Mammary epithelial cell (primary cell): ENCODE measurements at regions not wholly inside any gene's neighbourhood (a gene's known extent, or its start where the extent isn't known, plus 50 kb on each side); places are given as distances from the start of the nearest gene placed in this dataset.

Source experiments
- CTCF ChIP-seq, 2 donors: IDR thresholded peaks in 1 of 2; conservative IDR thresholded peaks in 1 of 2; 2 replicates each; pipeline ENCODE4 v1.5.1; 2011 to 2012; ENCODE audit warnings: inconsistent platforms in 2 of 2, low read length in 2 of 2, mild to moderate bottlenecking in 2 of 2, control low read depth in 1 of 2, low read depth in 1 of 2; ENCODE audit not compliant: insufficient read depth in 1 of 2; ENCODE audit errors: extremely low read depth in 1 of 2
- EZH2 ChIP-seq: IDR thresholded peaks from 2 replicates; pipeline ENCODE4 v1.6.1; 2012; ENCODE audit warnings: low read length, inconsistent platforms, borderline replicate concordance

- TF ChIP-seq CTCF (conservative IDR thresholded peaks at IDR 0.05 in 1 of 2, IDR thresholded peaks at IDR 0.05 in 1 of 2; ENCODE audit: extremely low read depth in 1 of 2, insufficient read depth in 1 of 2, low read depth in 1 of 2, low read length in 2 of 2) (no peak), EZH2 (no peak)
Measured at GRCh38 chr2:196422361-196422760, 217.2 kb upstream of the CCDC150 start.
